RCC 7860 (cell line): ENCODE measurements at regions not wholly inside any gene's neighbourhood (a gene's known extent, or its start where the extent isn't known, plus 50 kb on each side); places are given as distances from the start of the nearest gene placed in this dataset.

Source experiments
- DNase-seq: peaks from one replicate; pipeline ENCODE4 v3.0.0-alpha.2; 2015; ENCODE audit warnings: low spot score
- FAIRE-seq: peaks from 2 replicates; lab custom pipeline; 2012; peaks lifted over from hg19 to GRCh38; lab: Jason Lieb, UNC

GRCh38 chr2:5913711-5914395 is 221.7 kb downstream of the SOX11 start:
- DNase-seq: no peak
- FAIRE-seq: no peak

- FAIRE-seq (no peak), DNase-seq (peak; percentile 73)
Observed at GRCh38 chr2:5914811-5915611, 222.8 kb downstream of the SOX11 start.

GRCh38 chr2:5915881-5916310 is 223.7 kb downstream of the SOX11 start:
- DNase-seq (no peak), FAIRE-seq (no peak)

- DNase-seq (no peak), FAIRE-seq (no peak)
Observed at GRCh38 chr2:5921081-5921642, 229.0 kb downstream of the SOX11 start.

GRCh38 chr2:5923957-5924945 is 232.1 kb downstream of the SOX11 start:
- DNase-seq: no peak
- no peak for FAIRE-seq

- FAIRE-seq: no peak
- no peak for DNase-seq
Observed at GRCh38 chr2:5925604-5926003, 233.4 kb downstream of the SOX11 start.

GRCh38 chr2:5926871-5927512 is 234.8 kb downstream of the SOX11 start:
- no peak for DNase-seq
- FAIRE-seq: no peak

- DNase-seq: no peak
- FAIRE-seq: no peak
Observed at GRCh38 chr2:5932556-5933469, 240.6 kb downstream of the SOX11 start.

GRCh38 chr2:5933669-5934068 is 241.5 kb downstream of the SOX11 start:
- no peak for FAIRE-seq
- no peak for DNase-seq

GRCh38 chr2:5937321-5937720 is 245.1 kb downstream of the SOX11 start:
- DNase-seq (no peak), FAIRE-seq (no peak)

GRCh38 chr2:5937851-5938565 is 245.8 kb downstream of the SOX11 start:
- no peak for DNase-seq
- FAIRE-seq: no peak

GRCh38 chr2:5938566-5938896 is 246.3 kb downstream of the SOX11 start:
- FAIRE-seq: no peak
- DNase-seq: no peak

GRCh38 chr2:5939553-5939952 is 247.4 kb downstream of the SOX11 start:
- DNase-seq: no peak
- FAIRE-seq: no peak

- FAIRE-seq (no peak), DNase-seq (no peak)
Observed at GRCh38 chr2:5940596-5941535, 248.7 kb downstream of the SOX11 start.

- no peak for FAIRE-seq
- DNase-seq: no peak
Observed at GRCh38 chr2:5942204-5942603, 250.0 kb downstream of the SOX11 start.

GRCh38 chr2:5945742-5946141 is 253.6 kb downstream of the SOX11 start:
- FAIRE-seq (no peak), DNase-seq (no peak)

- FAIRE-seq (no peak), DNase-seq (no peak)
Observed at GRCh38 chr2:5946225-5947115, 254.3 kb downstream of the SOX11 start.
